EH (cell line): ENCODE measurements at regions not wholly inside any gene's neighbourhood (a gene's known extent, or its start where the extent isn't known, plus 50 kb on each side); places are given as distances from the start of the nearest gene placed in this dataset.

ENCODE experiments used
- DNase-seq: peaks from one replicate; pipeline ENCODE4 v3.0.0-alpha.2; 2015; ENCODE audit warnings: low read depth

DNA sequence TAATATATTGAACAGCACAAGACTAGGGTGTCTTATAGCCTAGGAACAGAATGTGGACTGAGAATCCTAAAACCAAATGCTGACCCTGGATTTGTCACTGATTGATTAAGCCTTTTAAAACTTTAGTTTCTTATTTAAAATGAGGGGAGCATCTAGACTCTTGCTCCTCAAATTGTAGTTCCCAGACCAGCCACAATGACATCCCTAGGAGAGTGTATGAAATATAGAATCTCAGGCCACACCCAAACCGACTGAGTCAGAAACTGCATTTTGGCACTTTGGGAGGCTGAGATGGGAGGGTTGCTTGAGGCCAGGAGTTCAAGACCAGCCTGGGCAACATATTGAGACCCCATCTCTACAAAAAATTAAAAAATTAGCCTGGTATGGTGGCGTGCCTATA lies 287.8 kb upstream of the UMPS start:
- no peak for DNase-seq

DNA sequence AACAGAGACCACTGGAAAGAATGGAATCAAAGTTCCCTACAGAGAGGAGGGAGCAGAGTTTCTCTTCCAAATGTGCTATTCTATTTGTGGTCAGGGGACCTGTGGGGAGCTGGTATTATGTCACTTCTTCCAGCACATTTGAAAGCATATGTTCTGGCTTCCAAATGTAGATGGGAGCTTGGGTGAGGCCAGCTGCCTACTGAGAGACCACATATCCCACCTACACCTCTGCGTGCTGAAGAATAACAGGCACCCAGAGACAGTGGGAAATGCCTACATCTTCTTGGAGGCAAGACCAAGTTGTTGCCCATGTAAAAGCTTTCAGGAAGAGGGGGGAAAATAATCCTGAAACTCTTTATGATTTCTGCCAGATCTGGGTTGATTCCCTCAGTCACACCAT lies 286.8 kb upstream of the UMPS start:
- no peak for DNase-seq

DNA sequence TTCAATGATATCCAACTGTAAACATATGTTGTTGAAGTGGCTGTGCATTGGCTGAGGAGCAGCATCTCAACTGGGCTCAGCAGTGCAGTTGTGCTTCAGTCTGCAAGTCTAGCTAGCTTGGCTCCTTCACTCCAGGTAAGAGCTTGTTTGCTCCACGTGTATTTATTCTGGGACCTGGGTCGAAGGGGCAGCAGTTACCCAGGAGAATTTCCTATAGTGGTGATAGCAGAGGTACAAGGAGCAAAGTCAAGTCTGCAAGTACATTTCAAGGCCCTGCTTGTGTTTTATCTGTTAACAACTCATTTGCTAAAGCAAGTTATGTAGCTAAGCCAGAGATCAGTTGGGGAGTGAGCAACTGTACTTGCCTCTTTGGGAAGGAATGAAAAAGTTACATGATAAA lies 286.2 kb upstream of the UMPS start:
- no peak for DNase-seq

DNA sequence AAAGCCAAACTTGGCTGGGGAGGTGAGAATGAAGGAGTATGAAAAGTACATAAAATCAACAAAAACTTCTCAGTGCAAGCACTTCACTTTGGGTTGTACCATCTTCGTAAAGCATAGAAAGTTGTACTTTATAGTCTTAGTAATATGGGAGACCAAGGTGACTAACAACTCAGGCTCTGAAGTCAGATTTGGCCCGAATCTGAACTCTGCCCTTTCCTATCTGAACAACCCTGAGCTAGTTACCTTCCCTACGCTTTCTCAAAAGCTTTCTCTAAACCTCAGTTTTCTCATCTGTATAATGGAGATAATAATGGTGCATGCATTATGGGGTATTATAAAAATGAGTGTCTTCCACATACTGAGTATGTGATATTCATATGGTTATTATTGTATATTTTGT lies 285.4 kb upstream of the UMPS start:
- no peak for DNase-seq

DNA sequence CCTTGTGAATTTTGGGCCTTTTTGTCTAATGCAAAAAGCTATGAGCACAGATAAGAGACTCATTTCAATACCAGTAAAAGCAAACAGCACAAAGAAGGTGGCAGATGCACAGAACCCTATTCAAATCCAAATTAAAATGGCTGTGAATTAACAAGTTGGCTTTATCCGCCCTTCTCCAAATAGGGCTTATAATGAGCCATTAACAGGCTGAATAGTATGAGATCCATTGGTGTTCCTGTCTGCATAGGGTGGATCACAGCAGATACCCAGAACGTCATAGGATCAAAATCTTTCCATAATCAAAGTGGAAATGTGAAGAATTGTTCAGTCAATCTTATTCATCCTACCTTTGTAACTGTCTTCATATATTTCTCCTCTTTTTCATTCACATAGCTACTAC lies 282.4 kb upstream of the UMPS start:
- DNase-seq, result no peak

DNA sequence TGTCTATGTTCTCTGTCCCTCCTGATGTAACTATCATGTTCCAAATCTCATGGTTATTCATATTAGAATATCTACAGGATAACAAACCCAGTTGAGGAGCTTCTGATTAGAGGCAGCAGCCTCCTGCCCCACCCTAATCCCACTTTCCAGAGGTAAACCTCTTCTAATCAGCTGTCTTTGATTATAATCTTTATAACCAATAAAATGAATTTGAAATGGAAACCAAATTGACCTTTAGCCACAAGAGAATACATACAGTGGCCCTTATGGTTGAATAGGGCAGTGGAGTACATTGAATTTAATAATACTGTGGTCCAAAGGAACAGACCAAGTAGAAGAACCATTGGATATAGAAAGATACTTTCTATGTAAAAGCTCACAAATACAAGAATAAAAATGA lies 281.3 kb upstream of the UMPS start:
- no peak for DNase-seq

DNA sequence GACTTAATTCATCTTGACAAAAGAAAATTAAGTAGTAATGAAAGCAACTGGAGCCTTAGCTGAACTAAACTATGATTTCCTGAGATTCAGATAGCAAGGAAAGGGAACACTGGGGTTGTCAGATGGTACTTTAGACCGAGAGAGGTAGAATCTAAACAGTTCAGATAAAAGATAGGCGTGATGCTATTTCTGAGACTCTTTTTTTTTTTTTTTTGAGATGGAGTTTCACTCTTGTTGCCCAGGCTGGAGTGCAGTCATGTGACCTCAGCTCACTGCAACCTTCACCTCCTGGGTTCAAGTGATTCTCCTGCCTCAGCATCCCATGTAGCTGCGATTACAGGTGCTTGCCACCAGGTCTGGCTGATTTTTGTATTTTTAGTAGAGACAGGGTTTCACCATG lies 279.9 kb upstream of the UMPS start:
- DNase-seq, result no peak

DNA sequence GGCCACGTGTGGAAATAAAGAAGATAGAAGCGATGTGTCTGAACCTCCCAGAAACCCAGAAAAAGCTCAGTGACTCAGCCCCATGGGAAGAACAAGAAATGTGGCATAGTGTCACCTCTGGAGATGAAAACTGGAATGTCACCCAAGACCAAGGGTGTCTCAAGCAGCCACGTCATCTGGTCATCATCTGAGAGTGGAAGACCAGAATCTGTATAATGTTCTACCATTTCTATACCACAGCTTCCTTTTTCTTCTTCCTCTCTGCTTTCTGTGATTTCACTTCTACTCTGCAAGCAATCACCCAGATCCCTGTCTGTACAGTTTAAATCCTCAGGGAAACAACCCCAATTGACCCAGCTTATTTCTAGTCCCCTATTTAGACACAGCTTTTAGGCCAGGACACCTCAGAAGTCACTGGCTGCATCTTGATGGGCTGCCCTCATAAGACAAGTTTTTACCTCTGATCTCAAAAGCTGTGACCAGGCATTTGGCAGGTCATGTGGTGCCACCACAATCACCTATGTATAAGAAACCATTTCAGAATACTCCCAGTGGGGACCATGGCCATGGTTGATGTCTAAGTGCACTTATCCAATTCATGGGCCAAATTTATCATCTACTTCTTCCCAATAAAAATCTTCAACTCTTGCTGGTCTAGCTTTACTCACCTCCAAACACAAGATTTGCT lies 278.5 kb upstream of the UMPS start:
- peak; percentile 10 for DNase-seq

DNA sequence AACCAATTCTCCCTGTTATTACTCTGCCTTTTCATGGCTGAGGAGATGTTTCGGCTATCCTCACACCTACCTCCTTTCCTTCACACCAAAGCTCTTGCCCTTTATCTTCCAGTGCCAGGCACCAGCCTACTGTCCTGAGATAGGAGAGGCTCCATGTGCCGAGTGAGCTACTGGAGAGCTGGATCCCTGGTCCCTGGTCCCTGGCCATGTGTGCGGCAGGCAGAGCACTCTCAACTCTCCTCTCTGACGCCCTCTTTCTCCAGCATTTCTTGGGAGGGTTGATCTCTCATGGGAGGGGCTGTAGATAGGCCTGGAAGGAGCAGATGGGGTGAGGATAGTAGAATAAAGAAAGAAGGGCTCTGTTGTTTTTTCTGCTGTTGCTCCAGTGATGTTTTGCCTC lies 277.1 kb upstream of the UMPS start:
- DNase-seq, result no peak

DNA sequence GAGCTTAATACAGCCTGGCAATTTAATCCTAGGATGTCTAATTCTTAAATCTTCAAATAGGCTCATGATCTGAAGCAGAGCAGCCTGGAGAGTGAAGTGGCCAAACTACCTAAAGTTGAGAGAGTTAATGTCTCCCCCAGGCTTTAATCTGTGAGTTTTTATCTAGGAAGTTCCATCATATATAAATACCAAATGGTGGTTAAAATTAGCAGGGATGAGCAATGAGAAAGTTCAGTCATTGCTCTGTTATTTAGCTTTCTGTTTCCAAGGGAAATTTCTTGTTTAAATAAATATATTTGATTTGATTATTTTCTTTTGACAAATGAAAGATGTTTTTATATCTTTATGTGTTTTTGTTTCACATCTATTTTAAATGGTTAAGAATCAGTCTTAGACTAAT lies 274.4 kb upstream of the UMPS start:
- DNase-seq, result peak; percentile 75

DNA sequence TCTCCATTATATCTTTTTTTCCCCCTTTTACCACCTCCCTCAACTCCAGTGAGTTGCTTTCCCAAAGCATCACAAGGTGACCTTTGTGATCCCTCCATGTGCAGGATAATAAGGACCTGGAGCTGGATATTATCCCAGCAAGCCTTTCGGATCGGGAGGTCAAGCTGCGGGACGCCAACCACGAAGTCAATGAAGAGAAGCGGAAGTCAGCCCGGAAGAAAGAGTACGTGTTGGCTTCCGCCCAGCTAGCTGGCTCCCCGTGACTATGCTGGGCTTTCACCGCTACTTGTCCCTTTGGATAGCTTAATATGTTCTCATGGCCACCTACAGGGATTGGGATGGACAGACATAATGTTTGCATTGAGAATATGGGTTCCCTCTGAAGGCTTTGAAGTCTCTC lies 273.7 kb upstream of the UMPS start:
- no peak for DNase-seq

DNA sequence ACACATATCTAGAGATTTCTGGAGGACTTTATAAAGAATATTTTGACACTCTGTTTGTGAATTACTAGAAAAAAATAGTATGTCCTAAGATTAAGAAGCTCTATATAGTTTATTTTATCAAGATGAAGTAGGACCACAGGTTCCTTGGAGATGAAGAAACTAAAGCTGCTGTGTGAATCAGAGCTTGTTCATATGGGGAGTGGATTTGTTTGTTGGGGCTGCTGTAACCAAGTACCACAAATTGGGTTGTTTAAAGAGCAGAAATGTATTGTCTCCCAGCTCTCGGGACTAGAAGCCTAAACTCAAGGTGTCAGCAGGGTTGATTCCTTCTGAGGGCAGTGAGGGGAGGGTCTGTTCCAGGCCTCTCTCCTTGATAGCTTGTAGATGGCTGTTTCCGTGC lies 270.6 kb upstream of the UMPS start:
- peak; percentile 15 for DNase-seq

DNA sequence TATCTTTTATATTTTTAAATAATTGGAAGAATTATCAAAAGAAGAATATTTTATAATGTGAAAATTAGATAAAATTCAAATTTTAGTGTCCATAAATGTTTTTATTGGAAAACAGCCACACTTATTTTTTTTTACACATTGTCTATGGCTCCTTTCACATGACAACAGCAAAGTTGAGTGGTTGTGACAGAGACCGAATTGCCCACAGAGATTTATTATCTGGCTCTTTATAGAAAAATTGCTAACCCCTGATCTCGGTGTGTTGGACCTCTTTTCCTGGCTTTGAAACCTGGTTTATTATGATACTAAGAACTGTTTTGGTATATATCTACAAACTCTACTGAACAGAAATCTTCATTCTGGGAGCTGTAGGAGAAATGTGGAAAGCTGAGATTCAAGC lies 269.1 kb upstream of the UMPS start:
- no peak for DNase-seq

DNA sequence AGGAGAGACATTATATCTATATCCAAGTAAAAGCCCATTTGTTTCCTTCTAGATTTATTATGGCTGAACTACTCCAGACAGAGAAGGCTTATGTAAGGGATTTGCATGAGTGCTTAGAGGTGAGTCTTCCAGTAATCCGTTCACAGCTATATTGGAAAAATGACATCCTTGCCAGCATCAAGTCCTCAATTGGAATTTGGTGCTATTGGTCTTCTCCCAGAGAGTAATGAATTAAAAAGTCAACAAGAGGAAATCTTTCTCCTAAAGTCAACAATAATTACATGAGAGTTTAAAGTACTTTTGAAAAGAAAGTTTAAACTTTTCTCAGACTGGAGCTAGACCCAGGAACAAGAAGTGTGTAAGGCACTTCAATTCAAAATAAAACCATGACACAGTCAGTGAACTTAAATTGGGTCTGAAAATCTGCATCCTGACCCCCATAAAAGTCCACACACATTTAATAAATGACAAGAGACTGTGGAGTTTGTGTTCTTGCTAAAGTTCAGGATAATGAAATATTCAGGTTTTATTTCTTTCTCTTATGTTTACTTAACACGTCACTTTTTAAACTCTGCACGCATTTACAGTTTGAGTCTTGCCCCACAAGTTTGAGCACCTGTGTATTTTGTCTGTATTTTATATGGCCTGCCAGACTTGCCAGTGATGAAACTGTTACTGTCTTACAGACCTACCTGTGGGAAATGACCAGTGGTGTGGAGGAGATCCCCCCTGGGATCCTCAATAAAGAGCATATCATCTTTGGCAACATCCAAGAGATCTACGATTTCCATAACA lies 268.2 kb upstream of the UMPS start:
- no peak for DNase-seq

DNA sequence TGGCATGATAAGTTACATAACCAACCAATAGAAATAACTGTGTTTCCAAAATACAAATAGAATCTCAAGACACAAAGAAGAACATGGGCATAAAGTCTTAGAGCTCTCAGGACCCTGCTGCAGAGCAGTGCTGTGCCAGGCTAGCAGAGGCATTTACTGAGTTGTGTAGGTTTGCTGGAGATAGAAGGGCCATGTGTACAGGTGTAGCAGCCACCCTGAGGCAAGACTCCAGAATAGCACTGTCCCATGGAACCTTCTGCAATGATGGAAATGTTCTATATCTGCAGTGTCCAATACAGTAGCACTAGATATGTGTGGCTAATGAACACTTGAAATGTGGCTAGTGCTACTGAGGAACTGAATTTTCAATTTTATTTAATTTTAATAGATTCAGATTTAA lies 267.0 kb upstream of the UMPS start:
- DNase-seq, result no peak

DNA sequence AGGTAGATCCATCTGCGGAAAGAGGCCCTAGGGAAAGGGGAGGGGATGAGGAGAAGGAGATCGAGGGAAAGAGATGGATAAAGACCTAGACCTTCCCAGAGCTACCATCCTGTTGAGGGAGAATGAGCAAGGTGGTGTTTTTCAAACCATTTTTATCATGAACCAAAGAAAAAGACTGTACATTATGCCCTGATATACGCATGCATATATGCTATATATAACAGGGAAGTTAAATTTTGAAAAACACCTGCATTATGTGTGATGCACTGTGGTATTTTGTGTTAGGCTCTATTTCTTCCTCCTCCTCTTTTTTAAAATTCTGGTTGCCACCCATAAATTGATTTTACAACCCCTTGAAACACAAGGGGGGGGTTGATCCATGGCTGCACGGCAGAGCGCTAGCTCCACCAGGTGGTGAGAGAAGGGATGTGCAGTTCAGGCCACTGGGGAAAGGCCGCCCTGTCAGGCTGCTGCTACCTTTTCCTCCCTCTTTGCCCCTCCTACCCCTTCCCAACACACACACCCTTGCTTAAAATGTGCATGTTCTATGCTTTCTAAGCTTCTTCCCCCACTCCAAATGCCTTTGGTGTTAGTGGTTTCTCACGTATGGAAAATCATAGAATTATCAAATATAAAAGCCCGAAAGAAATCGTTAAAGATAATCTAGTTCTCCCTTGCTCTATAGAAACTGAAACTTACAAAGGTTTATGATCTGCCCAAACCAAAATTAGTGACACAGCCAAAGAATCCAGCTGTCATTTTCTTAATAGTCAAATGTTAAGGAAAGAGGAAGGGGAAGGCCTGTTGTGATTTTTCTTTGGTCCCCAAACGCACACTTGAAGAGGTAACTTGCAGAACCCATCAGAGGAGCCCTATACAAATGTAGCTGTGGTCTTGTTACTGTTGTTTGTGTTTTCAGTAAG lies 262.0 kb upstream of the UMPS start:
- peak; percentile 62 for DNase-seq

DNA sequence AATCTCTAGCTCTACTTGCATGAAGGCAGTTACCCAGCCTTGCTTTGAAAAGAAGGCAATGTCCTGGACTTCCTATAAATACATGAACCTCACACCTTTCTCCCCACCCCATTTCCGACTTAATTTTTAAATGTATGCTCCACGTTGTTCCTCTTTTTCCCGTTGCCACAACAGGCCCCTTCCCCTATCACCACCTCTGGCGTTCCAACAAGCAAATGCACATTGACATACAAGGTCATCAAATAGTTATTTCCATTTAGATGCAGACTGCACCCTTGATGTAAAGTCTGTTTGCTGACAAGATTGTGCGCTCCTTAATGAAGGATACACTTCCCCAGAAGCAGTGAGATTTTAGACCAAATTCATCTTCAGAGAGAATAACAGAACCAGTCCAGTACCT lies 260.7 kb upstream of the UMPS start:
- DNase-seq, result no peak

DNA sequence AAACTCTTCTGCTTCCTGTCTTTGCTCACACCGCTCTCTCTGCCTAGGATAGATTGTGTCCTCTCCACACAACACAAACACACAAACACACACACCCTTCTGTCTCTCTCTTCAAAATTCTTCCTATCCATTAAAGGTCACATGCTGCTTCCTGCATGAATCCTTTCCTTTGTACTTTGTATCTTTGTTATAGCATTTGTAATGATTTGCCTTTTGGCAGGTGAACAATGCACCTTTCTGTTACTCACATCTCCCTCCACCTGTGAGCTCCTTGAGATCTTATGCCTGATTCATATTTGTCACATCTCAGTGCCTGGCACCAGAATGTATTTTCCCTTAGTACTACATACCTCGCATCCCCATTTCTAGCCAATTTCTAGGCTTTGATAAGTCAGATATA lies 251.4 kb upstream of the UMPS start:
- DNase-seq, result no peak

DNA sequence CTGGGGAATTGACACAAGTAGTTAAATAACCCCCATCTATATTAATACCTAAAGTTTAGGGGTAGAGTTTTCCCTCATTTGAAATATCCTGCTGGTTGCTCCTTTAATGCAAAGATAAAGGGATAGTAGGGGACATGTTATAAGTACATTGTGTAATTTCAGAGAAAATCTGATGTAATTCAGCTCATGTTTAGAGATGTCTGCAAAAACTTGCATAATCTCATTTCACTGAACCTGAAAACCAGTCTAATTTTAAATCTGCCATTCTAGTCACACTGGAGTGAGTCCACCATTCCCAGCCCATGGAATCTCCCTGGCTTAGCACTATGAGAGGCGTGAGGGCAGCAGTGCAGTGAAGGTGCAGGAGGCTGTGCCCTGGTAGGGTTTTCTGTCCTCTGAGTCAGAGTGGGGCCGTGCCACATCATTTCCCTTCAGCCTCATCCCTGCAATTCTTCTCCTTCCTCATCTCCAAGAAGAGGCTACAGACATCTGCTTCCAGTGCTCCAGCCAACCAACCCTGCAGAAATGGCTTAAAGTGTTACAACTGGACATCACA lies 246.3 kb upstream of the UMPS start:
- peak; percentile 23 for DNase-seq

DNA sequence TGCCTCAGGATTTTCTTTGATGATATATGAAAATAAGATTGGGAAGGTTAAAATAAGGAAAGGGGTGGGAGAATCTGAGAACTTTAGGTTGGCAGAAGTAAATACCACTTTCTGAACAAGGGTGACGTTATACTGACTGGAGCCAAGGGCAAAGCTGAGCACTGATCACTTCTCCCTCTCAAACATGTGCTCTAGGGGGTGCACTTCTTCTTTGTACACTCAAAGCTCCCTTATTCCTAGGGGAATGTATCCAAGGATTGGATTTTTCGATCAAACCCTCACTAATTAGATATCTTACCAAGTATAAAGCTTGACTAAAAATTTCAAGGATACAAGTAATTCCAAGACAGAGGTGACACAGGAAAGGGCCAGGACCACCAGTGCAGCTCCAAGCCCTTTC lies 243.9 kb upstream of the UMPS start:
- DNase-seq, result no peak

DNA sequence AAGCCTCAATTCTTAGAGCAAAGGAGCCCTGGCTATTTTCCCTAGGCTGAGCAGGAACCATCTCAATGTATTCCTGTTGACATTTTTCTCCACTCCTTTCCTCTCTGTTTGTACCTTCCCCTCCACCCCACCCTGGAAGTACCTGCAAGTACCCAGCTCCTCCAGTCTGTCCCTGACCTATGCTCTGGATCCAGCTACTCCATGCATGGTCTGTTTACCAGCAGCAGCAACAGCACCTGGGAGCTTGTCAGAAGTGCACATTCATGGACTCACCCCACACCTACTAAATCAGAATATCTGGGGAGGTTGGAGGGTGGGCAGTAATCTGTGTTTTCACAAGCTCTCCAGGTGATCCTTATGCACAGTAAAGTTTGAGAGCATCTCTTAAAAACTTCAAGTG lies 240.7 kb upstream of the UMPS start:
- DNase-seq, result no peak

DNA sequence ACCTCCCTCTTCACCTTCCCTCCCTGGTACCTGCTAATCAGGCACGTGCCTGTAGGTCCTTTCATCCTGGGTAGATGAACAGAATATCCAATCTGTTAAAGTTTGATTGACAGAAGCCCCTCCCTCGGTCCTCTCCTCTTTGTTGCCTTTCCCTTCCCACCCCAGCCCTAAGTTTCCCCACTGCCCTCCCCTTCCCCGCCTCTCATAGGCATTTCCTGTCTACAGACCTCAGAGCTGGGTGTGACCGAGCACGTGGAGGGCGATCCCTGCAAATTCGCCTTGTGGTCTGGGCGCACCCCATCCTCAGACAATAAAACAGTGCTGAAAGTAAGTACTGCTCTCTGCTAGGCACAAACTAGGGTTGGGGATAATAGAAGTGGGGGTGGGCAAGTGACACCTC lies 239.2 kb upstream of the UMPS start:
- DNase-seq, result no peak

DNA sequence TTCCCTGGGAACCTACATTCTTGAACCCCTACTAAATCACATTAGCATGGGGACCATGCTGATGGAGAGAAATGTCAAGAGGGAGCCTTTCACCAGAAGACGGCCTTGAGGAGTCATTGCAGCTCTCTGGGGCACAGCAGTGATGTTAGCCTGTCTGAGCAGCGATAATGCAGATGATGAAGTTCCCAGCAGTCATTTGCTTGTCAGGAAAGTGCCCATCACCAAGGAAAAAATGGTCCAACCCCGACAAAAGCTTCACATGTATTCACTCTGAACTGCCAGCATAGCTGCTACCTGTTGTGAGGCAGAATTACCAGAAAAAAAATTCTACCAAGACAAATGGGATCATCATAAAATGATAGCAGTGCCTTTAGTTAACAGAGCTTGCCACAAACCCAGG lies 238.4 kb upstream of the UMPS start:
- DNase-seq, result no peak
